ENCODE measurements at regions not wholly inside any gene's neighbourhood (a gene's known extent, or its start where the extent isn't known, plus 50 kb on each side); places are given as distances from the start of the nearest gene placed in this dataset.

- TF ChIP-seq ZNF114 (CRISPR knock-in tag; IDR thresholded peaks at IDR 0.05) (no peak), POLR2AphosphoS5 (IDR thresholded peaks at IDR 0.05; ENCODE audit: low read depth) (no peak), EZH2 (IDR thresholded peaks at IDR 0.05; ENCODE audit: low read depth, unreplicated experiment) (no peak), ETS1 (IDR thresholded peaks at IDR 0.05) (no peak)
- TF ChIP-seq, protein P1, sequence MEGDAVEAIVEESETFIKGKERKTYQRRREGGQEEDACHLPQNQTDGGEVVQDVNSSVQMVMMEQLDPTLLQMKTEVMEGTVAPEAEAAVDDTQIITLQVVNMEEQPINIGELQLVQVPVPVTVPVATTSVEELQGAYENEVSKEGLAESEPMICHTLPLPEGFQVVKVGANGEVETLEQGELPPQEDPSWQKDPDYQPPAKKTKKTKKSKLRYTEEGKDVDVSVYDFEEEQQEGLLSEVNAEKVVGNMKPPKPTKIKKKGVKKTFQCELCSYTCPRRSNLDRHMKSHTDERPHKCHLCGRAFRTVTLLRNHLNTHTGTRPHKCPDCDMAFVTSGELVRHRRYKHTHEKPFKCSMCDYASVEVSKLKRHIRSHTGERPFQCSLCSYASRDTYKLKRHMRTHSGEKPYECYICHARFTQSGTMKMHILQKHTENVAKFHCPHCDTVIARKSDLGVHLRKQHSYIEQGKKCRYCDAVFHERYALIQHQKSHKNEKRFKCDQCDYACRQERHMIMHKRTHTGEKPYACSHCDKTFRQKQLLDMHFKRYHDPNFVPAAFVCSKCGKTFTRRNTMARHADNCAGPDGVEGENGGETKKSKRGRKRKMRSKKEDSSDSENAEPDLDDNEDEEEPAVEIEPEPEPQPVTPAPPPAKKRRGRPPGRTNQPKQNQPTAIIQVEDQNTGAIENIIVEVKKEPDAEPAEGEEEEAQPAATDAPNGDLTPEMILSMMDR (conservative IDR thresholded peaks at IDR 0.05; ENCODE audit: low read depth in 2 of 2): no peak
Measured at GRCh38 chr4:144313370-144313769, 172.9 kb upstream of the GYPA start.
